Body of pancreas (tissue), 4 donors: ENCODE measurements at regions not wholly inside any gene's neighbourhood (a gene's known extent, or its start where the extent isn't known, plus 50 kb on each side); places are given as distances from the start of the nearest gene placed in this dataset.

Experiments
- CTCF ChIP-seq, 7 experiments: fragments of 450-650 bp in 4 of 7; fragments of 200-600 bp in 3 of 7; sonication (generic) in 3 of 7; IDR thresholded peaks; one replicate each; pipeline ENCODE4 v1.5.1; 2016 to 2019; ENCODE audit warnings: antibody characterized with exemption in 7 of 7
- POLR2A ChIP-seq, 3 donors: fragments of 450-650 bp; IDR thresholded peaks; one replicate each; pipeline ENCODE4 v1.6.1; 2016; ENCODE audit warnings: antibody characterized with exemption in 3 of 3, mild to moderate bottlenecking in 2 of 3

GRCh38 chr10:78970261-78970660 is 98.5 kb upstream of the ZMIZ1 start:
- no peak for TF ChIP-seq CTCF (IDR thresholded peaks at IDR 0.05)
- no peak for TF ChIP-seq POLR2A (IDR thresholded peaks at IDR 0.05)
